Adrenal gland (tissue), 5 donors: ENCODE measurements at regions not wholly inside any gene's neighbourhood (a gene's known extent, or its start where the extent isn't known, plus 50 kb on each side); places are given as distances from the start of the nearest gene placed in this dataset.

ENCODE experiments used
- POLR2A ChIP-seq, 2 donors: fragments of 450-650 bp; IDR thresholded peaks; one replicate each; pipeline ENCODE4 v1.6.1; 2017; ENCODE audit warnings: antibody characterized with exemption in 2 of 2, mild to moderate bottlenecking in 2 of 2, moderate library complexity in 1 of 2
- TF ChIP-seq, protein P1 (sequence below), 6 experiments: fragments of 450-650 bp in 4 of 6; fragments of 200-600 bp in 2 of 6; sonication (generic) in 1 of 6; IDR thresholded peaks; 1 replicate in 5 of 6; 2 replicates in 1 of 6; pipeline versions ENCODE4 v1.5.1 to v1.8.0; 2016 to 2021; ENCODE audit warnings: antibody characterized with exemption in 6 of 6, mild to moderate bottlenecking in 2 of 6, moderate library complexity in 1 of 6
- donor health status: DM: no; HTN: no; CAD: no.

DNA sequence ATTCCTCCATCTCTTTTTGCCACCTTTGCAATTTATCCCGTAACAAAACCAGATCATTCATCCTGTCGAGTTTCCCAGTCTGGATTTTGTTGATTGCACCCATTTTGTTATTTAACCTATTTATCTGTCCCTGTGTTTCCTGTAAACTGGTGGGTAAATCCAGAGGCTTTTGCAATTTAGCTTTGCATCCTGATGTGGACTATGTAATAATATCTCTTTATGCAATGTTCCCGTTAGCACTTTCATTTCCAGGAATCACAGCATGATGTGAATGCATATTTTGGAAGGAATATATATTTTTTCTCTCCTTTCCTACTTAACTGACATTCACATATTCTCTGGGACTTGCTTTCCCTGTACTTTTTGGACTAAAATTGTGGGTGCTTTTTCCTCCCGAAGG lies 240.3 kb upstream of the GAS1 start:
- TF ChIP-seq POLR2A (IDR thresholded peaks at IDR 0.05): no peak
- TF ChIP-seq, protein P1, sequence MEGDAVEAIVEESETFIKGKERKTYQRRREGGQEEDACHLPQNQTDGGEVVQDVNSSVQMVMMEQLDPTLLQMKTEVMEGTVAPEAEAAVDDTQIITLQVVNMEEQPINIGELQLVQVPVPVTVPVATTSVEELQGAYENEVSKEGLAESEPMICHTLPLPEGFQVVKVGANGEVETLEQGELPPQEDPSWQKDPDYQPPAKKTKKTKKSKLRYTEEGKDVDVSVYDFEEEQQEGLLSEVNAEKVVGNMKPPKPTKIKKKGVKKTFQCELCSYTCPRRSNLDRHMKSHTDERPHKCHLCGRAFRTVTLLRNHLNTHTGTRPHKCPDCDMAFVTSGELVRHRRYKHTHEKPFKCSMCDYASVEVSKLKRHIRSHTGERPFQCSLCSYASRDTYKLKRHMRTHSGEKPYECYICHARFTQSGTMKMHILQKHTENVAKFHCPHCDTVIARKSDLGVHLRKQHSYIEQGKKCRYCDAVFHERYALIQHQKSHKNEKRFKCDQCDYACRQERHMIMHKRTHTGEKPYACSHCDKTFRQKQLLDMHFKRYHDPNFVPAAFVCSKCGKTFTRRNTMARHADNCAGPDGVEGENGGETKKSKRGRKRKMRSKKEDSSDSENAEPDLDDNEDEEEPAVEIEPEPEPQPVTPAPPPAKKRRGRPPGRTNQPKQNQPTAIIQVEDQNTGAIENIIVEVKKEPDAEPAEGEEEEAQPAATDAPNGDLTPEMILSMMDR (IDR thresholded peaks at IDR 0.05): no peak
